ENCODE measurements at regions not wholly inside any gene's neighbourhood (a gene's known extent, or its start where the extent isn't known, plus 50 kb on each side); places are given as distances from the start of the nearest gene placed in this dataset.

DNA sequence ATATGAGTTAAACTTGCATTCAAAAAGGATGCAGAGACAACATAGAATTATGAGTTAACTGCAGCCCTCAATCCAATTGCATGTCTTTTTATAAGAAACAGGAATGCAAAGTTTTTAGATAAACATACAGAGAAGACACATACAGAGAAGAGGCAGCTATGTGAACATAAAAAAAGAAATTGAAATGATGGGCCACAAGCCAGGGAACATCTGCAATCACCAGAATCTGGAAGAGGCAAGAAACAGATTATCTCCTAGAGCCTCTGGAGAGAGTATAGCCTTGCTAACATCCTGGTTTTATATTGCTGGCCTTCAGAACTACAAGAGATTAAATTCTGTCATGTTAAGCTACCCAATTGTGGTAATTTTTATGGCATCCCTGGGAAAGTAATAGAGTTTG, 257.2 kb upstream of the EYS start:
- Histone ChIP-seq H3K27ac (ENCODE audit: low read depth, low read length) (no peak overlapping the region), H3K4me1 (ENCODE audit: control insufficient read depth in 5 of 5, insufficient read depth in 5 of 5, low read length in 5 of 5) (no peaks in the 10 kb centered on the region), H3K9me3 (ENCODE audit: control insufficient read depth in 5 of 5, low read length in 5 of 5) (no peaks in the 10 kb centered on the region)

DNA sequence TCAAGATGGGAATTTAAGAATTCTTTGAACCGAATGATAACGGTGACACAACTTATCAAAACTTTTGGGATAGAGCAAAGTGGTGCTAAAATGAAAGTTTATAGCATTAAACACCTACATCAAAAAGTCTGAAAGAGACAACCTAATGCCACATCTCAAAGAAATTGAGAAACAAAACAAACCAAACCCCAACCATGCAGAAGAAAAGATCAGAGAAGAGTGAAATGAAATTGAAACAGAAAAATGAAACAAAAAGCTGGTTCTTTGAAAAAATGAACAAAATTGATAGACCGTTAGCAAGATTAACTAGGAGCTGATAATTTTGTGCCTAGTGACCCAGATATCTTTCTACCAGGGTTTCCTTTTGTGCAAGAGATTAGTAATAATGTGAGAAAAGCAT, 248.0 kb upstream of the EYS start:
- H3K27me3 ChIP-seq (ENCODE audit: control insufficient read depth in 5 of 5, insufficient read depth in 4 of 5, low read length in 5 of 5): no peaks in the 10 kb centered on the region
- no peak overlapping the region for H3K27ac ChIP-seq (ENCODE audit: low read depth, low read length)
- H3K9ac ChIP-seq (ENCODE audit: low read length in 5 of 5): no peak overlapping the region
- no peaks in the 10 kb centered on the region for H3K4me1 ChIP-seq (ENCODE audit: control insufficient read depth in 5 of 5, insufficient read depth in 5 of 5, low read length in 5 of 5)
- H3K4me3 ChIP-seq (ENCODE audit: low read depth in 1 of 5, low read length in 5 of 5): no peak overlapping the region
- no peaks in the 10 kb centered on the region for H3K36me3 ChIP-seq (ENCODE audit: control insufficient read depth in 5 of 5, insufficient read depth in 5 of 5, low read length in 5 of 5)
- H3K9me3 ChIP-seq (ENCODE audit: control insufficient read depth in 5 of 5, low read length in 5 of 5): no peaks in the 10 kb centered on the region

More for the DNA sequence above, 257.2 kb upstream of the EYS start:
- H3K36me3 ChIP-seq (ENCODE audit: control insufficient read depth in 5 of 5, insufficient read depth in 5 of 5, low read length in 5 of 5): no peaks in the 10 kb centered on the region
- H3K27me3 ChIP-seq (ENCODE audit: control insufficient read depth in 5 of 5, insufficient read depth in 4 of 5, low read length in 5 of 5): no peaks in the 10 kb centered on the region
- H3K4me3 ChIP-seq (ENCODE audit: low read depth in 1 of 5, low read length in 5 of 5): no peak overlapping the region
- H3K9ac ChIP-seq (ENCODE audit: low read length in 5 of 5): no peak overlapping the region

DNA sequence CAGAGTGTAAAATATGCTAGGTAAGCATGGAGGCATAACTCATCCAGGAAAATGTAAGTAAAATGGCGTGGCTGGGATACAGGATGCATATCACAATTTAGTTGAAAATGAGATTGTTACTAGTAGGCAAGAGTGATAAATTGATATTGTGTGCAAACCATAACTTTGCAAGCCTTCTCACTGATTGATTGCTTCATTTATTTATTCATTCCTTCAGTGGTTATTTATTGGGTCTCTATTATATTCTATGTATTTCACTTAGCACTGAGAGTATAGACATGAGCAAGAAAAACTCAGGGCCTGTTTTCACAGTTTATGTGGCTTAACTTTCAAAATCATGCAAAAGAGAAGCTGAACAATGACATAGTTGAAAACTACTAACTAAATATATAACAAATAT, 241.0 kb upstream of the EYS start:
- Histone ChIP-seq H3K9ac (ENCODE audit: low read length in 5 of 5) (no peak overlapping the region), H3K27me3 (ENCODE audit: control insufficient read depth in 5 of 5, insufficient read depth in 4 of 5, low read length in 5 of 5) (no peaks in the 10 kb centered on the region), H3K27ac (ENCODE audit: low read depth, low read length) (no peak overlapping the region), H3K4me3 (ENCODE audit: low read depth in 1 of 5, low read length in 5 of 5) (no peak overlapping the region), H3K4me1 (ENCODE audit: control insufficient read depth in 5 of 5, insufficient read depth in 5 of 5, low read length in 5 of 5) (peaks cover 0 to 9% (median 6%) of the 10 kb centered on the region in 5 donors), H3K9me3 (ENCODE audit: control insufficient read depth in 5 of 5, low read length in 5 of 5) (no peaks in the 10 kb centered on the region), H3K36me3 (ENCODE audit: control insufficient read depth in 5 of 5, insufficient read depth in 5 of 5, low read length in 5 of 5) (no peaks in the 10 kb centered on the region)

DNA sequence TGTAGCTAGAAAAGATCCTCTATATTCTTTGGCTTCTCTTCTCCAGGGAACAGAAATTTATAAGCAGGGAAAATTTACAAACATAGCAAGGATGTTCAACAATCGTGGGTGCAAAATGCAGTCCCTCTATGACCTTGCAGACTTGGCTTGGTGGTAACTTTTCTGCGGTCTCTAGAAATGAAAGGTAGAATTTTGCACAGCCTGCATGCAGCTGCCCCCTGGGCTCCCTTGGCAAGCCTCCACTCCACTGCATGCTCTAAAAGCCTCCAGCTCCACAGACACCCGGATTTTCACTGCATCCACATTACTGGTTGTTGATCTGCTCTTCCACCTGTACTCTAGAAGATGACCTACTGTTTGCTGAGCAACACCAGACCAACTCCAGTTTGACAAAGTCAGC, 236.5 kb upstream of the EYS start:
- Histone ChIP-seq H3K4me1 (ENCODE audit: control insufficient read depth in 5 of 5, insufficient read depth in 5 of 5, low read length in 5 of 5) (peaks cover 0 to 10% (median 6%) of the 10 kb centered on the region in 5 donors), H3K27ac (ENCODE audit: low read depth, low read length) (no peak overlapping the region), H3K4me3 (ENCODE audit: low read depth in 1 of 5, low read length in 5 of 5) (peak overlapping the region in 1 of 5 donors; percentile 29), H3K9me3 (ENCODE audit: control insufficient read depth in 5 of 5, low read length in 5 of 5) (no peaks in the 10 kb centered on the region), H3K36me3 (ENCODE audit: control insufficient read depth in 5 of 5, insufficient read depth in 5 of 5, low read length in 5 of 5) (no peaks in the 10 kb centered on the region), H3K27me3 (ENCODE audit: control insufficient read depth in 5 of 5, insufficient read depth in 4 of 5, low read length in 5 of 5) (no peaks in the 10 kb centered on the region), H3K9ac (ENCODE audit: low read length in 5 of 5) (no peak overlapping the region)

DNA sequence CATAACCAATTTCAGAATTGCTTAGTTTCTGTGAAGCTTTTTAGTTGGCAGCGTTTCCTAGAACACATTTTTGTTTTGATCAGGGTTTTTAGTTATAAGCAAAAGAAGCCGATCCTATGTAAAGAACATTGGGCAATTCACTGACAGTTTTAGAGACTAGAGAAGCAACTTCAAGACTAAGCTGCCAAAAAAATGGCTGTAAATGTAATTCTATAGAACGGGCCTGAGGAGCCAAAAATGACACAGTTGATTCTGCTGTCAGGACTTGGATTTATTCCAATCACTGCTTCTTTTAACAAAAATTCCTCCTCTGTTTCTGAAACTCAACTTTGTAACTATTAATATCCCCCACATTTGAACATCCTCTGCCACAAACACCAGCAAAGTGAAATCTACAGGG, 236.0 kb upstream of the EYS start:
- Histone ChIP-seq H3K27ac (ENCODE audit: low read depth, low read length) (no peak overlapping the region), H3K9me3 (ENCODE audit: control insufficient read depth in 5 of 5, low read length in 5 of 5) (no peaks in the 10 kb centered on the region), H3K4me3 (ENCODE audit: low read depth in 1 of 5, low read length in 5 of 5) (no peak overlapping the region), H3K27me3 (ENCODE audit: control insufficient read depth in 5 of 5, insufficient read depth in 4 of 5, low read length in 5 of 5) (no peaks in the 10 kb centered on the region), H3K36me3 (ENCODE audit: control insufficient read depth in 5 of 5, insufficient read depth in 5 of 5, low read length in 5 of 5) (no peaks in the 10 kb centered on the region), H3K4me1 (ENCODE audit: control insufficient read depth in 5 of 5, insufficient read depth in 5 of 5, low read length in 5 of 5) (peaks cover 0 to 10% (median 6%) of the 10 kb centered on the region in 5 donors), H3K9ac (ENCODE audit: low read length in 5 of 5) (no peak overlapping the region)

DNA sequence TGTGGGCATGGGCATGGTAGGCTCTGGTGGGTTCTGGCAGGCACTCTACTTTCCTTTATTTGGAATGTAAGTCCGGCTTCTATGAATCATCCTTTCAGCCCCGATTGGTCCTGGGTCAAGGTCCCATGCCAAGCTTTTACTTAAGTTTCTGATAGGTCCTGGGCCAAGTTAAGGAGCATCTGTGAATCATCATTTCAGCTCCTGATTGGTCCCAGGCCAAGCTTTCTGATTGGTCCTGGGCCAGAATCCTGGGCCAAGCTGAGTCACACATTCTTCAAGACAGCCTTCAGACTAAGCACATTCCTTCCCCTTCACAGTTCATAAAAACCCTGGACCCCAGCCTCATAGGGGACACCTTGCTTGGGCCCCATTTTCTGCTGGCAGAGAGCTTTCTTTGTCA, 231.0 kb upstream of the EYS start:
- Histone ChIP-seq H3K27me3 (ENCODE audit: control insufficient read depth in 5 of 5, insufficient read depth in 4 of 5, low read length in 5 of 5) (no peaks in the 10 kb centered on the region), H3K4me3 (ENCODE audit: low read depth in 1 of 5, low read length in 5 of 5) (no peak overlapping the region), H3K9me3 (ENCODE audit: control insufficient read depth in 5 of 5, low read length in 5 of 5) (peaks cover 0 to 5% (median 0%) of the 10 kb centered on the region in 5 donors), H3K9ac (ENCODE audit: low read length in 5 of 5) (no peak overlapping the region), H3K4me1 (ENCODE audit: control insufficient read depth in 5 of 5, insufficient read depth in 5 of 5, low read length in 5 of 5) (peaks cover 0 to 6% (median 0%) of the 10 kb centered on the region in 5 donors), H3K36me3 (ENCODE audit: control insufficient read depth in 5 of 5, insufficient read depth in 5 of 5, low read length in 5 of 5) (no peaks in the 10 kb centered on the region), H3K27ac (ENCODE audit: low read depth, low read length) (no peak overlapping the region)

DNA sequence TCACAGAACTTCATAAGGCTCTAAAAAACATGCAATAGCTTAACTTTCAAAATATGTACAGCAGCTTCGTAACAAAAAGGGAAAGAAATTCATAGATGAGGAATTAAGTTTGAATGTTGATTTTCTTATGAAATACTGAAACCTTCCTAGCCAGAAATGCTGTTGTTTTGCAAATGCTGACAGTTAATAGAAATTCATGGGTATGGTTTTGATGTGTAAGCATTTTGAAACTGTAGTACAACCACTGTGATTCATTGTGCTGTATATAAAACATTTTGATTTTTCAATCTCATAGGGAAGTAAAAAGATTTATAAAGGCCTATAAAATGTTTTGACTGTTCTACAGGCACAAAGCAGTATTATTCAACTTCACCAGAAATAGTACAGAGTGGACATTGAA, 228.4 kb upstream of the EYS start:
- Histone ChIP-seq H3K9me3 (ENCODE audit: control insufficient read depth in 5 of 5, low read length in 5 of 5) (peaks cover 0 to 7% (median 3%) of the 10 kb centered on the region in 5 donors), H3K4me1 (ENCODE audit: control insufficient read depth in 5 of 5, insufficient read depth in 5 of 5, low read length in 5 of 5) (peaks cover 0 to 5% (median 0%) of the 10 kb centered on the region in 5 donors), H3K27me3 (ENCODE audit: control insufficient read depth in 5 of 5, insufficient read depth in 4 of 5, low read length in 5 of 5) (no peaks in the 10 kb centered on the region), H3K9ac (ENCODE audit: low read length in 5 of 5) (no peak overlapping the region), H3K36me3 (ENCODE audit: control insufficient read depth in 5 of 5, insufficient read depth in 5 of 5, low read length in 5 of 5) (no peaks in the 10 kb centered on the region), H3K27ac (ENCODE audit: low read depth, low read length) (no peak overlapping the region), H3K4me3 (ENCODE audit: low read depth in 1 of 5, low read length in 5 of 5) (no peak overlapping the region)

DNA sequence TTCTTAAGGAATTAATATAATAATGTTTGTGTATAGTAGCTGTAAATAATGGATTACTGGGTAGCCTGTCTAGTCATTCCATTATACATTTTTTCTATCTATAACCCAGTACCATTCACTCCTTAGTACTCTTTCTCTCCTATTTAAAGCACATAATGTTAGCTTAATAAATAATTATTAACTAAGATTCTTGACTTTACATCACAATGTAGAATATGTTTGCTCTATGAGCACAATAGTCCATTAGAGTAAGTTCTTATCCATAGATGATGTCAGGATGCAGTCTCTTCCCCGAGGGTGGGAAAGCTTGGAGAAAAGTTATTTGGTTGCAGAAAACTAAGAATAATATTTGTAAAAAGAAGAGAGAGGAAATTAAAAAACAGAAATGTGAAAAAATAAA, 226.4 kb upstream of the EYS start:
- H3K36me3 ChIP-seq (ENCODE audit: control insufficient read depth in 5 of 5, insufficient read depth in 5 of 5, low read length in 5 of 5): no peaks in the 10 kb centered on the region
- H3K4me3 ChIP-seq (ENCODE audit: low read depth in 1 of 5, low read length in 5 of 5): no peak overlapping the region
- no peaks in the 10 kb centered on the region for H3K27me3 ChIP-seq (ENCODE audit: control insufficient read depth in 5 of 5, insufficient read depth in 4 of 5, low read length in 5 of 5)
- H3K9ac ChIP-seq (ENCODE audit: low read length in 5 of 5): no peak overlapping the region
- H3K9me3 ChIP-seq (ENCODE audit: control insufficient read depth in 5 of 5, low read length in 5 of 5): peaks cover 0 to 7% (median 3%) of the 10 kb centered on the region in 5 donors
- H3K27ac ChIP-seq (ENCODE audit: low read depth, low read length): no peak overlapping the region
- H3K4me1 ChIP-seq (ENCODE audit: control insufficient read depth in 5 of 5, insufficient read depth in 5 of 5, low read length in 5 of 5): peaks cover 0 to 5% (median 0%) of the 10 kb centered on the region in 5 donors

DNA sequence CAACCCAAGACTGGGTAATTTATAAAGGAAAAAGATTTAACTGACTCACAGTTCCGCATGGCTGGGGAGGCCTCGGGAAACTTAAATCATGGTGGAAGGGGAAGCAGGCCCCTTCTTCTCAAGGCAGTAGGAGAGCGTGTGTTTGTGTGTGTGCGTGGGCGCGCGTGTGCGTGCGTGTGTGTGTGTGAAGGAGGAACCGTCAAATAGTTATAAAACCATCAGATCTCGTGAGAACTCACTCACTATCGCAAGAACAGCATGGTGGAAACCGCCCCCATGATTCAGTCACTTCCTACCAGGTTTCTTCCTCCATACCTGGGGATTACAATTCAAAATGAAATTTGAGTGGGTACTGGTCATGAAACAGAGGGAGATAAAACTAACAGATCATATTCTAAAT, 220.1 kb upstream of the EYS start:
- no peaks in the 10 kb centered on the region for H3K27me3 ChIP-seq (ENCODE audit: control insufficient read depth in 5 of 5, insufficient read depth in 4 of 5, low read length in 5 of 5)
- no peaks in the 10 kb centered on the region for H3K36me3 ChIP-seq (ENCODE audit: control insufficient read depth in 5 of 5, insufficient read depth in 5 of 5, low read length in 5 of 5)
- no peak overlapping the region for H3K9ac ChIP-seq (ENCODE audit: low read length in 5 of 5)
- peaks cover 0 to 7% (median 0%) of the 10 kb centered on the region in 5 donors for H3K9me3 ChIP-seq (ENCODE audit: control insufficient read depth in 5 of 5, low read length in 5 of 5)
- no peak overlapping the region for H3K4me3 ChIP-seq (ENCODE audit: low read depth in 1 of 5, low read length in 5 of 5)
- H3K27ac ChIP-seq (ENCODE audit: low read depth, low read length): no peak overlapping the region
- H3K4me1 ChIP-seq (ENCODE audit: control insufficient read depth in 5 of 5, insufficient read depth in 5 of 5, low read length in 5 of 5): no peaks in the 10 kb centered on the region

DNA sequence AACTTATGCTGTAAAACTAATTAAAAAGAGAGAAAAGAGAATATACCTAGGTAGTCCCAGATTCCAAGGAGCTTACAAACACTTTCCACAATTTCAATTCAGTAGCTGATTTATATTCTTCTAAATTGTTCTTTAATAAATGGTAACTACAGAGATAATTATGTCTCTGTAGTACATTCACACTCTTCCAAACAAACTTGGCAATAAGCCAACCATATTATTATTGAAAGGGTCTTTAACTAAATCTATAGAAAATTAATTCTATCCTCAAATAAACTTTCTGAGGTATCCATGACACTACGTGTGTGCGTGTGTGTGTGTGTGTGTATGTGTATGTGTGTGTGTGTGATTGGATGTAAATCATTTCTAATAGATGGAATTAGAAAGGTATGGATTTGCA, 217.4 kb upstream of the EYS start:
- H3K9me3 ChIP-seq (ENCODE audit: control insufficient read depth in 5 of 5, low read length in 5 of 5): no peaks in the 10 kb centered on the region
- no peak overlapping the region for H3K27ac ChIP-seq (ENCODE audit: low read depth, low read length)
- H3K36me3 ChIP-seq (ENCODE audit: control insufficient read depth in 5 of 5, insufficient read depth in 5 of 5, low read length in 5 of 5): no peaks in the 10 kb centered on the region
- H3K4me1 ChIP-seq (ENCODE audit: control insufficient read depth in 5 of 5, insufficient read depth in 5 of 5, low read length in 5 of 5): no peaks in the 10 kb centered on the region
- H3K4me3 ChIP-seq (ENCODE audit: low read depth in 1 of 5, low read length in 5 of 5): no peak overlapping the region
- no peak overlapping the region for H3K9ac ChIP-seq (ENCODE audit: low read length in 5 of 5)
- no peaks in the 10 kb centered on the region for H3K27me3 ChIP-seq (ENCODE audit: control insufficient read depth in 5 of 5, insufficient read depth in 4 of 5, low read length in 5 of 5)

DNA sequence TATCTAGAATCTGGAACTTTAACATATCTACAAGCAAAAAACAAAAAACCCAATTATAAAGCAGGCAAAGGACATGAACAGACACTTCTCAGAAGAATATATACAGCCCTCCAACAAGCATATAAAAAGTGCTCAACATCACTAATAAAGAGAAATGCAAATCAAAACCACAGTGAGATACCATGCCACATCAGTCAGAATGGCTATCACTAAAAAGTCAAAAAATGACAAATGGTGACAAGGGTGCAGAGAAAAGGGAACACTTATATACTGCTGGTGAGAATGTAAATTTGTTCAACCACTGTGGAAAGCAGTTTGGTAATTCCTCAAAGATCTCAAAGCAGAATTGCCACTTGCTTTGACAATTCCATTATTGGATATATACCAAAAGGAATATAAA, 215.0 kb upstream of the EYS start:
- Histone ChIP-seq H3K9me3 (ENCODE audit: control insufficient read depth in 5 of 5, low read length in 5 of 5) (no peaks in the 10 kb centered on the region), H3K27me3 (ENCODE audit: control insufficient read depth in 5 of 5, insufficient read depth in 4 of 5, low read length in 5 of 5) (no peaks in the 10 kb centered on the region), H3K4me3 (ENCODE audit: low read depth in 1 of 5, low read length in 5 of 5) (no peak overlapping the region), H3K9ac (ENCODE audit: low read length in 5 of 5) (no peak overlapping the region), H3K27ac (ENCODE audit: low read depth, low read length) (no peak overlapping the region), H3K36me3 (ENCODE audit: control insufficient read depth in 5 of 5, insufficient read depth in 5 of 5, low read length in 5 of 5) (no peaks in the 10 kb centered on the region), H3K4me1 (ENCODE audit: control insufficient read depth in 5 of 5, insufficient read depth in 5 of 5, low read length in 5 of 5) (no peaks in the 10 kb centered on the region)

Data from subcutaneous abdominal adipose tissue (tissue), 5 donors.